ENCODE measurements at regions not wholly inside any gene's neighbourhood (a gene's known extent, or its start where the extent isn't known, plus 50 kb on each side); places are given as distances from the start of the nearest gene placed in this dataset.

- intact Hi-C loops (cut with DNase I, micrococcal nuclease), result no loop called here
- ATAC-seq (ENCODE audit: poor library complexity), result no peak
- Histone ChIP-seq H3K9me3 (ENCODE audit: control insufficient read depth in 1 of 2, insufficient read depth in 1 of 2, low read length in 2 of 2) (no peaks in the 10 kb centered on the region), H3K4me3 (ENCODE audit: low read length) (no peak overlapping the region), H3K27me3 (ENCODE audit: control insufficient read depth in 1 of 2, insufficient read depth in 2 of 2, low read length in 2 of 2) (no peaks in the 10 kb centered on the region), H3K27ac (ENCODE audit: low read depth in 1 of 2, low read length in 2 of 2) (no peak overlapping the region), H3K36me3 (ENCODE audit: insufficient read depth, low read length) (no peaks in the 10 kb centered on the region), H3K4me1 (ENCODE audit: insufficient read depth, low read length) (no peaks in the 10 kb centered on the region)
- ChIA-PET POLR2A (no interaction called here), CTCF (no interaction called here)
- H3K4me1 Mint-ChIP-seq (ENCODE audit: low read depth), result no peaks in the 10 kb centered on the region
- no peaks in the 10 kb centered on the region for H3K27me3 Mint-ChIP-seq
- no peak for DNase-seq
- H3K9me3 Mint-ChIP-seq, result no peaks in the 10 kb centered on the region
- TF ChIP-seq CTCF (IDR thresholded peaks at IDR 0.05), result no peak
- H3K27ac Mint-ChIP-seq, result no peak overlapping the region
- H3K36me3 Mint-ChIP-seq (ENCODE audit: low read depth), result no peaks in the 10 kb centered on the region
- H3K4me3 Mint-ChIP-seq, result no peak overlapping the region
Measured at GRCh38 chr14:34190717-34191116, 239.8 kb upstream of the EGLN3 start.

- Mint-ChIP-seq H3K4me3 (no peak overlapping the region), H3K27me3 (no peaks in the 10 kb centered on the region), H3K4me1 (ENCODE audit: low read depth) (no peaks in the 10 kb centered on the region), H3K36me3 (ENCODE audit: low read depth) (no peaks in the 10 kb centered on the region), H3K9me3 (no peaks in the 10 kb centered on the region), H3K27ac (no peak overlapping the region)
- CTCF ChIA-PET, result no interaction called here
- Histone ChIP-seq H3K36me3 (ENCODE audit: insufficient read depth, low read length) (no peaks in the 10 kb centered on the region), H3K27ac (ENCODE audit: low read depth in 1 of 2, low read length in 2 of 2) (no peak overlapping the region), H3K27me3 (ENCODE audit: control insufficient read depth in 1 of 2, insufficient read depth in 2 of 2, low read length in 2 of 2) (no peaks in the 10 kb centered on the region), H3K9me3 (ENCODE audit: control insufficient read depth in 1 of 2, insufficient read depth in 1 of 2, low read length in 2 of 2) (no peaks in the 10 kb centered on the region), H3K4me3 (ENCODE audit: low read length) (no peak overlapping the region), H3K4me1 (ENCODE audit: insufficient read depth, low read length) (no peaks in the 10 kb centered on the region)
- TF ChIP-seq CTCF (IDR thresholded peaks at IDR 0.05), result no peak
- intact Hi-C loops (cut with DNase I, micrococcal nuclease), result no loop called here
- DNase-seq, result no peak
- POLR2A ChIA-PET, result no interaction called here
- no peak for ATAC-seq (ENCODE audit: poor library complexity)
Measured at GRCh38 chr14:34189866-34190265, 239.0 kb upstream of the EGLN3 start.

DNA sequence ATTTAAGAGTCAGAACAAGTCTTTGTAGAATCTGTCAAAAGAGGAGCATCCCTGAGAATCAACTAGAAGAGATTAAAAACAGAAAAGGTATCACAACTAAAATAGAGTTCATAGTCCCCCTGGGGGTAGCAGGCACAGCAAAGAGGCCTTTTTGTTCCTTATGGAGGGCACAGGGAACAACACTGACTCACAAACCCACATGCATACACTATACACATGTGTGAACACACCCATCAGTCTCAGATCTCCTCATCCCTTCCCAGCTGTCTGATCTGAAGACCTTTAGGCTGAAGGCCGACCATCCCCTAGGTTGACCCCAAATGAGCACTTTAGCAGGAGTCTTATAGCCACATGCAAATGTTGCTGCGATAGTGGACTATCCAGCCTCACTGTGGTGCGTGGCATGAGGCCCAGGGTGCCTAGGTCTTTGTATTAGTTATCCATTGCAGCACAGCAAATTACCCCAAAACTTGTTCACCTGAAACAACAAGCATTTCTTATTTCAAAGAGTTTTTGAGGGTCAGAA, 236.7 kb upstream of the EGLN3 start:
- CTCF ChIA-PET, result no interaction called here
- Mint-ChIP-seq H3K4me3 (no peak overlapping the region), H3K4me1 (ENCODE audit: low read depth) (no peaks in the 10 kb centered on the region), H3K36me3 (ENCODE audit: low read depth) (no peaks in the 10 kb centered on the region), H3K27ac (no peak overlapping the region), H3K9me3 (no peaks in the 10 kb centered on the region), H3K27me3 (no peaks in the 10 kb centered on the region)
- no peak overlapping the region for H3K27ac ChIP-seq (ENCODE audit: low read depth in 1 of 2, low read length in 2 of 2)
- POLR2A ChIA-PET, result no interaction called here
- TF ChIP-seq CTCF (IDR thresholded peaks at IDR 0.05), result no peak
- no peaks in the 10 kb centered on the region for H3K4me1 ChIP-seq (ENCODE audit: insufficient read depth, low read length)
- no peaks in the 10 kb centered on the region for H3K27me3 ChIP-seq (ENCODE audit: control insufficient read depth in 1 of 2, insufficient read depth in 2 of 2, low read length in 2 of 2)
- no peaks in the 10 kb centered on the region for H3K36me3 ChIP-seq (ENCODE audit: insufficient read depth, low read length)
- H3K9me3 ChIP-seq (ENCODE audit: control insufficient read depth in 1 of 2, insufficient read depth in 1 of 2, low read length in 2 of 2), result no peaks in the 10 kb centered on the region
- ATAC-seq (ENCODE audit: poor library complexity) (no peak), DNase-seq (no peak)
- no peak overlapping the region for H3K4me3 ChIP-seq (ENCODE audit: low read length)
- intact Hi-C loops (cut with DNase I, micrococcal nuclease), result no loop called here
